ENCODE measurements at regions not wholly inside any gene's neighbourhood (a gene's known extent, or its start where the extent isn't known, plus 50 kb on each side); places are given as distances from the start of the nearest gene placed in this dataset.

- no peak overlapping the region for H2AK5ac ChIP-seq (ENCODE audit: low read depth, low read length)
- no peaks in the 10 kb centered on the region for H3K79me1 ChIP-seq (ENCODE audit: low read depth in 1 of 2, low read length in 2 of 2)
- H3K14ac ChIP-seq (replicated peaks; ENCODE audit: low read depth, low read length) = no peak overlapping the region
- H3K56ac ChIP-seq (ENCODE audit: extremely low read depth, insufficient read depth, low read length) = no peak overlapping the region
- WGBS, 2 experiments (ENCODE audit: extremely low coverage in 2 of 2, insufficient read length in 1 of 2) = no CpG with 5 or more reads among the region's 2 CpGs
- H3K4me2 ChIP-seq (ENCODE audit: low read depth, low read length) = no peak overlapping the region
- no peak overlapping the region for H3K9ac ChIP-seq (ENCODE audit: low read depth, low read length)
- dilution Hi-C loops (cut with HindIII; ENCODE audit: low sequenced_read_pairs, unreplicated experiment) = no loop called here
- H2AFZ ChIP-seq (replicated peaks; ENCODE audit: low read length, poor library complexity) = no peak overlapping the region
- H4K20me1 ChIP-seq (ENCODE audit: insufficient read depth, low read length) = no peaks in the 10 kb centered on the region
- H3K9me3 ChIP-seq (ENCODE audit: control insufficient read depth, insufficient read depth, low read length) = no peaks in the 10 kb centered on the region
- no peak overlapping the region for H3K18ac ChIP-seq (ENCODE audit: low read depth, low read length)
- no TSS peak for BruUV-seq (replicated peaks)
- no peaks in the 10 kb centered on the region for H3K4me1 ChIP-seq (ENCODE audit: control insufficient read depth, insufficient read depth, low read length)
- H2BK5ac ChIP-seq (ENCODE audit: low read depth, low read length, poor library complexity, severe bottlenecking) = no peak overlapping the region
- H3K4me3 ChIP-seq (ENCODE audit: insufficient read depth, low read depth, low read length) = no peak overlapping the region
- H4K5ac ChIP-seq (ENCODE audit: low read depth, low read length) = no peak overlapping the region
- no peak for ATAC-seq (ENCODE audit: low read depth)
- H3K9me1 ChIP-seq (ENCODE audit: insufficient read depth, low read length) = no peaks in the 10 kb centered on the region
- no peak for TF ChIP-seq CHD1 (IDR thresholded peaks at IDR 0.05; ENCODE audit: low read depth, low read length)
- no peak overlapping the region for H2AK9ac ChIP-seq (replicated peaks; ENCODE audit: low read depth, low read length, poor library complexity)
- H3K27me3 ChIP-seq (ENCODE audit: control insufficient read depth, insufficient read depth, low read length) = no peaks in the 10 kb centered on the region
- in situ Hi-C loops (cut with MboI; ENCODE audit: low sequenced_read_pairs) = no loop called here
- H3K27ac ChIP-seq (ENCODE audit: insufficient read depth, low read length) = no peak overlapping the region
- intact Hi-C loops (cut with micrococcal nuclease) = no loop called here
- H2BK15ac ChIP-seq (ENCODE audit: low read depth, low read length) = no peak overlapping the region
- H3K36me3 ChIP-seq (ENCODE audit: control insufficient read depth, insufficient read depth, low read length) = no peaks in the 10 kb centered on the region
- POLR2A ChIA-PET (ENCODE audit: unreplicated experiment) = no interaction called here
- H2BK20ac ChIP-seq (ENCODE audit: low read depth, low read length) = no peak overlapping the region
- DNase-seq = no peak
- no peak overlapping the region for H2BK120ac ChIP-seq (ENCODE audit: low read depth, low read length)
- H4K91ac ChIP-seq (ENCODE audit: insufficient read depth, low read depth, low read length) = no peak overlapping the region
- no peak overlapping the region for H3K4ac ChIP-seq (ENCODE audit: low read depth, low read length)
- no peak overlapping the region for H4K8ac ChIP-seq (ENCODE audit: low read depth in 2 of 2, low read length in 2 of 2)
- H3K23ac ChIP-seq (ENCODE audit: low read depth, low read length) = no peak overlapping the region
- CTCF ChIA-PET = no interaction called here
Observed at GRCh38 chr1:177631770-177632169, 338.1 kb downstream of the SEC16B start.
